Neutrophil (primary cell): ENCODE measurements at regions not wholly inside any gene's neighbourhood (a gene's known extent, or its start where the extent isn't known, plus 50 kb on each side); places are given as distances from the start of the nearest gene placed in this dataset.

ENCODE experiments used
- H3K27ac ChIP-seq: fragments of 200-600 bp; sonication (generic); 2 replicates; pipeline ENCODE4 v1.5.1; 2016; ENCODE audit warnings: mild to moderate bottlenecking, moderate library complexity
- H3K27me3 ChIP-seq: fragments of 200-600 bp; sonication (generic); 2 replicates; pipeline ENCODE4 v1.6.0; 2016; ENCODE audit warnings: mild to moderate bottlenecking
- H3K36me3 ChIP-seq: fragments of 200-600 bp; sonication (generic); 2 replicates; pipeline ENCODE4 v1.5.1; 2017
- H3K4me1 ChIP-seq, 2 experiments: fragments of 200-600 bp in 1 of 2; sonication (generic) in 1 of 2; 1 replicate in 1 of 2; 2 replicates in 1 of 2; pipeline versions ENCODE4 v1.5.1 to v1.6.1; 2013 to 2016; ENCODE audit warnings: low read depth in 1 of 2, low read length in 1 of 2, mild to moderate bottlenecking in 1 of 2, moderate library complexity in 1 of 2; ENCODE audit not compliant: control insufficient read depth in 1 of 2, insufficient read depth in 1 of 2
- H3K4me3 ChIP-seq, 2 experiments: fragments of 200-600 bp in 1 of 2; sonication (generic) in 1 of 2; 1 replicate in 1 of 2; 2 replicates in 1 of 2; pipeline ENCODE4 v1.5.1; 2013 to 2016; ENCODE audit warnings: low read depth in 1 of 2, low read length in 1 of 2, mild to moderate bottlenecking in 1 of 2, moderate library complexity in 1 of 2
- H3K9me3 ChIP-seq: fragments of 200-600 bp; sonication (generic); 2 replicates; pipeline ENCODE4 v1.5.1; 2016
- TF ChIP-seq, protein P1 (sequence below): fragments of 200-600 bp; sonication (generic); IDR thresholded peaks from 2 replicates; pipeline ENCODE4 v1.5.1; 2016; ENCODE audit warnings: antibody characterized with exemption

GRCh38 chr4:184536065-184536880 lies 61.9 kb upstream of the IRF2 start:
- H3K9me3 ChIP-seq: no peaks in the 10 kb centered on the region
- H3K4me3 ChIP-seq: peak overlapping the region; percentile 83 to 97
- no peaks in the 10 kb centered on the region for H3K36me3 ChIP-seq
- peak overlapping the region; percentile 96 for H3K27ac ChIP-seq
- peaks cover 37 to 41% of the 10 kb centered on the region in 2 experiments for H3K4me1 ChIP-seq
- no peaks in the 10 kb centered on the region for H3K27me3 ChIP-seq
- TF ChIP-seq, protein P1, sequence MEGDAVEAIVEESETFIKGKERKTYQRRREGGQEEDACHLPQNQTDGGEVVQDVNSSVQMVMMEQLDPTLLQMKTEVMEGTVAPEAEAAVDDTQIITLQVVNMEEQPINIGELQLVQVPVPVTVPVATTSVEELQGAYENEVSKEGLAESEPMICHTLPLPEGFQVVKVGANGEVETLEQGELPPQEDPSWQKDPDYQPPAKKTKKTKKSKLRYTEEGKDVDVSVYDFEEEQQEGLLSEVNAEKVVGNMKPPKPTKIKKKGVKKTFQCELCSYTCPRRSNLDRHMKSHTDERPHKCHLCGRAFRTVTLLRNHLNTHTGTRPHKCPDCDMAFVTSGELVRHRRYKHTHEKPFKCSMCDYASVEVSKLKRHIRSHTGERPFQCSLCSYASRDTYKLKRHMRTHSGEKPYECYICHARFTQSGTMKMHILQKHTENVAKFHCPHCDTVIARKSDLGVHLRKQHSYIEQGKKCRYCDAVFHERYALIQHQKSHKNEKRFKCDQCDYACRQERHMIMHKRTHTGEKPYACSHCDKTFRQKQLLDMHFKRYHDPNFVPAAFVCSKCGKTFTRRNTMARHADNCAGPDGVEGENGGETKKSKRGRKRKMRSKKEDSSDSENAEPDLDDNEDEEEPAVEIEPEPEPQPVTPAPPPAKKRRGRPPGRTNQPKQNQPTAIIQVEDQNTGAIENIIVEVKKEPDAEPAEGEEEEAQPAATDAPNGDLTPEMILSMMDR: no peak

DNA sequence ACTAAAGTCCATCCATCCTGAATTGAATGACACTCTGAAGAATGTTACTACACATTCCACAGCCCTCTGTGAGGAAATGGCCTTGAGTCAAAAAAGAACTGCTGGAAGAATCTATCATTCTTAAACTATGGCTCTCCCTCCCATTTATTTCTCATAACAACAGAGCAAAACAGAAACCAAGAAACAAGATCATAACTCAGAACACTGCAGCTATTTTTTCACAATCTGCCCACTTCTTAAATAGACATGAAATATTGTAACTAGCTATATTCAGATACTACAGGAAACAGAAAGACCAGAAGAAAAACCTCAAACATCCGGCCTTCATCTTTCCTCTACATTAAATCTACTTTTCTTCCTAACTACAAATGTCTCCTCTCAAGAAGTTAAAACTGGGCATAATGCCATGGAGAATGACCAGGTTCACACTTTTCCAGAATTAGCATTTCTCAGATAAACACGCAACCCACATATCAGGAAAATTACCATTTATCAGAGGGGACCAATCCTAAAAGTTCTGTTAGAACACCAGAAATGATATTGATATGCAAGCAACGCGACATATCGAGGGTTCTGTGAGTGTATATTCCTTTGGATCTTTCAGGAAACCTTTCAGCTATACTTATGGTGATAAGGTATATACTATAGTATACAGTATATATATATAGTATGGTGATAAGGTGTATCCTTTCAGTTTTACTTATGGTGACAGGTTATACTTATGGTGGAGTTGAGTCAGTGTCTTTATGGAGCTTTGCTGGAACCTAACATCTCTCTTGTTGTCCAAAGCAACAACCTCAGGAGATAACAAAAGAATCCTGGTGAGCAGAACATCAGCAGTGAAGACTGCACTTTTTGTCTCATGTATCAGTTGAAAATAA lies 60.4 kb upstream of the IRF2 start:
- H3K36me3 ChIP-seq: no peaks in the 10 kb centered on the region
- peak overlapping the region in 1 of 2 experiments; percentile 8 for H3K4me3 ChIP-seq
- H3K4me1 ChIP-seq: peaks cover 37 to 41% of the 10 kb centered on the region in 2 experiments
- TF ChIP-seq, protein P1: no peak
- no peaks in the 10 kb centered on the region for H3K9me3 ChIP-seq
- peak overlapping the region; percentile 96 for H3K27ac ChIP-seq
- no peaks in the 10 kb centered on the region for H3K27me3 ChIP-seq

- no peak overlapping the region for H3K4me3 ChIP-seq
- peak overlapping the region; percentile 96 for H3K27ac ChIP-seq
Observed at GRCh38 chr4:184533908-184534307, 59.6 kb upstream of the IRF2 start.

DNA sequence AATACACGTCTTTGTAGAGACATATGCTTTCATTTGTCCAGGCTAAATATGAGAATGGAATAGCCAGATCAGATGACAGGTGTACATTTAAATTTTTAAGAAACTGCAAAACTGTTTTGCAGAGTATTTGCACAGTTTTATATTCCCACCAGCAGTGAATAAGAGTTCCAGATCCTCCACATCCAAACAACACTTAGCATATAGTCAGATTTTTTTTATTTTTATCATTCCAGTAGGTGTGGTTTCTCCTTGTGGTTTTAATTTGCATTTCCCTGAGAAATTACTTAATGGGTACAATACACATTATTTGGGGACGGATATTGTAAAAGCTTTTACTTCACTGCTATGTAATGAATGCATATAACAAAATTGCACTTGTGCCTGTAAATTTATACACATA lies 56.7 kb upstream of the IRF2 start:
- peaks cover 20 to 26% of the 10 kb centered on the region in 2 experiments for H3K4me1 ChIP-seq
- no peak overlapping the region for H3K27ac ChIP-seq
- no peaks in the 10 kb centered on the region for H3K9me3 ChIP-seq
- no peak overlapping the region for H3K4me3 ChIP-seq
- H3K27me3 ChIP-seq: no peaks in the 10 kb centered on the region
- TF ChIP-seq, protein P1: no peak
- no peaks in the 10 kb centered on the region for H3K36me3 ChIP-seq

More at GRCh38 chr4:184533908-184534307, 59.6 kb upstream of the IRF2 start:
- H3K9me3 ChIP-seq: no peaks in the 10 kb centered on the region
- peaks cover 37 to 41% of the 10 kb centered on the region in 2 experiments for H3K4me1 ChIP-seq
- TF ChIP-seq, protein P1: no peak
- no peaks in the 10 kb centered on the region for H3K36me3 ChIP-seq
- H3K27me3 ChIP-seq: no peaks in the 10 kb centered on the region

DNA sequence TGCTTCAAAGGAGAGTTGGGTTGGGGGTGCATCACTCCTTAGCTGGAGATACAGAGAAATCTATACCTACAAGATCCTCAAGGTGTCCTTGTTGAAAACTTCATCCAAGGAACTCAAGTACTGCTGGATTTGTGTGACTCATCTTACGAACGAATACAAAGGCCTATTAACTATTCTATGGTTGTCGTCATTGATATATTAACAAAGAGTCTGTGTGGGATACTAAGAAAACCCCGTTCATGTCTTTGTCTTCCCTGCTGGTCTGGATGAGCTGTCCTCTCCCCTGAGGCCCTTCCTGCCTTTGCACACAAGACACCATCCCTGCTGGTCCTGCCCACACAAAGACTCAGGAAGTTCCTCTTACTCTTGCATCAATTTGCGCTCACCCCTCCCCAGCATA lies 54.9 kb upstream of the IRF2 start:
- peaks cover 3 to 8% of the 10 kb centered on the region in 2 experiments for H3K4me1 ChIP-seq
- TF ChIP-seq, protein P1: no peak
- H3K27me3 ChIP-seq: no peaks in the 10 kb centered on the region
- H3K4me3 ChIP-seq: no peak overlapping the region
- no peaks in the 10 kb centered on the region for H3K36me3 ChIP-seq
- no peaks in the 10 kb centered on the region for H3K9me3 ChIP-seq
- H3K27ac ChIP-seq: no peak overlapping the region
